BE2C (cell line): ENCODE measurements at regions not wholly inside any gene's neighbourhood (a gene's known extent, or its start where the extent isn't known, plus 50 kb on each side); places are given as distances from the start of the nearest gene placed in this dataset.
"Not testable (repeated sequence)": the region's sequence is repeated elsewhere in the genome, so short reads cannot be mapped to it uniquely, and the experiment has no call there.

Experiments used
- DNase-seq: peaks from one replicate; pipeline ENCODE4 v3.0.0-alpha.2; 2020
- H3K27me3 ChIP-seq: fragments of 250-450 bp; sonication (Bioruptor Pico); 2 replicates; pipeline ENCODE4 v1.5.1; 2020; ENCODE audit warnings: mild to moderate bottlenecking
- H3K36me3 ChIP-seq: fragments of 250-450 bp; sonication (Bioruptor Pico); 2 replicates; pipeline ENCODE4 v1.5.1; 2020; ENCODE audit warnings: mild to moderate bottlenecking
- H3K4me1 ChIP-seq: fragments of 250-450 bp; sonication (Bioruptor Pico); 2 replicates; pipeline ENCODE4 v1.5.1; 2020
- H3K4me3 ChIP-seq: 2 replicates; pipeline ENCODE4 v1.5.1; 2011; ENCODE audit warnings: low read depth, low read length
- H3K9me3 ChIP-seq: fragments of 250-450 bp; sonication (Bioruptor Pico); 2 replicates; pipeline ENCODE4 v1.5.1; 2020
- CTCF ChIP-seq: IDR thresholded peaks from 2 replicates; pipeline ENCODE4 v1.5.1; 2012; ENCODE audit warnings: mild to moderate bottlenecking, low read depth, low read length

DNA sequence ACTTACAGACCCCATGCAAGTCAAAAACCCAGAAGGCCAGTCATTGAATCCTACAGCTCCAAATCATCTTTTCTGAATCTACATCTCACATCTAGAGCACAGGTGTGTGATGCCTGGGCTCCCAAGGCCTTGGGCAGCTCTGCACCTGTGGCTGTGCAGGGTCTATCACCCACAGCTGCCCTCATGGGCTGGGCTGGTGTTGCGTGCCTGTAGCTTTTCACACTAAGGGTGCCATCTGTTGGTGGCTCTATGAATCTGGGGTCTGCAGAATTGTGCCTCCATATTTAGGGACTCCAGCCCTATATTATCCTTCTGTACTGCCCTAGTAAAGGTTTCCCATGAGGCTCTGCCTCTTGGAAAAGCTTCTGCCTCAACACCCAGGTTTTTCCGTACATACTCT, 407.6 kb downstream of the TUBA3C start:
- H3K4me1 ChIP-seq, H3K9me3 ChIP-seq, H3K36me3 ChIP-seq, H3K27me3 ChIP-seq, DNase-seq, H3K4me3 ChIP-seq: not testable (repeated sequence)

DNA sequence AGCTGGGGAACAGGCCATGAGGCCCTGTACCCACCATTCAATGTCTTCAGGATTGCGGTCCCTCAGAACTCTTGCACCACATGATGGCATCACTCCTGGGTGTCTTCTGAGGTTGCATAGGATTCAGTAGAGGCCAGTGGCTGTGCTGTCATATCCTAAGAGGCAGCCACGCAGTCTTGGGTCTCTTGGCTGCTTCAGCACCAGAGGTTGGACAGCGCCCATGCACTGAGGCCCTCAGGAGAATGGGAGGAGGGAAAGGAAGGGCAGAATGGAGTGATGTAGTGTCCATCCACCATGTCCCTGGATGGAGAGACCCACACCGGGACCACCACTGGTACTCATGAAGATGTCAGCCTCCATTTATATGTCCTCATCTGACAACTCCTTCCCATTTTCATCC, 439.9 kb downstream of the TUBA3C start:
- not testable (repeated sequence) for DNase-seq, H3K9me3 ChIP-seq, H3K27me3 ChIP-seq, H3K4me1 ChIP-seq, H3K4me3 ChIP-seq, H3K36me3 ChIP-seq

- Histone ChIP-seq H3K36me3 (no peaks in the 10 kb centered on the region), H3K4me1 (no peaks in the 10 kb centered on the region), H3K9me3 (no peaks in the 10 kb centered on the region), H3K27me3 (no peaks in the 10 kb centered on the region), H3K4me3 (no peak overlapping the region)
- no peak for TF ChIP-seq CTCF
- DNase-seq: no peak
Measured at GRCh38 chr13:18739310-18739709, 442.3 kb downstream of the TUBA3C start.

DNA sequence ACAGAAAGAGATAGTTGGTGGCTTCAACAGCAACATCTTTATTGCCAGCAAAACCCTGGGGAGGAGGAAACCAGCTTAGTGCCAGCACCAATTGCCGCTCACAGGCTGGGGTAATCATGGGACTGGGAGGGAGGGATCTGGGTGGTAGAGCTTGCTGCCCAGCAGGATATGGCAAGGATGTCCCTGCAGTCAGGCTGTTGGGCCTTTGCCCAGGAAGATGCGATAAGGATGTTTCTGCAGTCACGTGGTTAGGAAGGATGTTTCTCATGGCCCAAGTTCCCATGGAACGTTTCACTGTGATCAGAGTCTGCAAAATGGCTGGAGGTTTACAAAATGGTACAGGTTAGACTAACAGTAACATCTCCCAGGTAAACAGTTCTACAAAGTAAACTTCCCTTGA, 443.5 kb downstream of the TUBA3C start:
- H3K9me3 ChIP-seq: not testable (repeated sequence)

DNA sequence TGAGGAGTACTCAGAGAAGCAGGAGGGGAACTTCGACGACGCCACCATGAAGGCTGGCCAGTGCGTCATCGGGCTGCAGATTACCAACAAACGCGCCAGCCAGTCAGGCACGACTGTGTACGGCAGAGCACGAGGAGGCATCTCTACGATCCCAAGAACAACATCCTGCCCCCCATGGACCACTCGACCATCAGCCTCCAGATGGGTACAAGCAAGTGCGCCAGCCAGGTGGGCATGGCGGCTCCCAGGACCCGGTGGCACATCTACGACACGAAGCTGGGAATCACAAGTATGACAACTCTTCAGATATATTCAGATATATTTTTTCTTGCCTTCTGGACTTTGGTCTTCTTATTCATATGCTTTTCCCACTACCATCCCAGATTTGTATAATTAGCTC, 454.5 kb downstream of the TUBA3C start:
- not testable (repeated sequence) for H3K9me3 ChIP-seq, H3K4me3 ChIP-seq, H3K36me3 ChIP-seq, DNase-seq, H3K4me1 ChIP-seq, H3K27me3 ChIP-seq

More for the DNA sequence above, 443.5 kb downstream of the TUBA3C start:
- H3K36me3 ChIP-seq, H3K27me3 ChIP-seq, H3K4me1 ChIP-seq, DNase-seq, H3K4me3 ChIP-seq: not testable (repeated sequence)

DNA sequence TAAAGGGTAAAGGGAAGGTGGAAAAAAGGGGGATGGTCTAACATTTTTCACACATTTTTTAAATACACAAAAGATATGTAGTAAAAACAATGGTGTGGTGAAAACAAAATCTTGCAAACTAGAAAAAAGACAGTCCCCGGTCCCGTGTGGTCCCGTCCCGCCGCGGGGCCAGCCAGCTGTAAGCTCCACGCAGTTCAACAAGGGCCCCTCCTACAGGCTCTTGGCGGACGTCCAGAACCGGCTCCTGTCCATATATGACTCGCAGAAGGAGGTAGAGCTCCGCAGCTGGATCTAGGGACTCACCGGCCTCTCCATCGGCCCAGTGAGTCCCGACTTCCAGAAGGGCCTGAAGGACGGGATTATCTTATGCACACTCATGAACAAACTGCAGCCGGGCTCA, 455.1 kb downstream of the TUBA3C start:
- H3K27me3 ChIP-seq, H3K4me3 ChIP-seq, DNase-seq, H3K4me1 ChIP-seq, H3K9me3 ChIP-seq, H3K36me3 ChIP-seq: not testable (repeated sequence)

GRCh38 chr13:18725242-18725822, 456.3 kb downstream of the TUBA3C start:
- not testable (repeated sequence) for H3K27me3 ChIP-seq, H3K36me3 ChIP-seq, DNase-seq, H3K4me3 ChIP-seq, H3K4me1 ChIP-seq, H3K9me3 ChIP-seq

GRCh38 chr13:18714889-18715288, 466.7 kb downstream of the TUBA3C start:
- no peak for TF ChIP-seq CTCF
- H3K9me3 ChIP-seq: no peaks in the 10 kb centered on the region
- no peaks in the 10 kb centered on the region for H3K36me3 ChIP-seq

GRCh38 chr13:18710673-18711072, 471.0 kb downstream of the TUBA3C start:
- DNase-seq, H3K27me3 ChIP-seq, H3K4me1 ChIP-seq, H3K36me3 ChIP-seq, H3K9me3 ChIP-seq, H3K4me3 ChIP-seq: not testable (repeated sequence)

More at GRCh38 chr13:18714889-18715288, 466.7 kb downstream of the TUBA3C start:
- Histone ChIP-seq H3K4me1 (no peaks in the 10 kb centered on the region), H3K4me3 (no peak overlapping the region), H3K27me3 (no peaks in the 10 kb centered on the region)
- DNase-seq: no peak

DNA sequence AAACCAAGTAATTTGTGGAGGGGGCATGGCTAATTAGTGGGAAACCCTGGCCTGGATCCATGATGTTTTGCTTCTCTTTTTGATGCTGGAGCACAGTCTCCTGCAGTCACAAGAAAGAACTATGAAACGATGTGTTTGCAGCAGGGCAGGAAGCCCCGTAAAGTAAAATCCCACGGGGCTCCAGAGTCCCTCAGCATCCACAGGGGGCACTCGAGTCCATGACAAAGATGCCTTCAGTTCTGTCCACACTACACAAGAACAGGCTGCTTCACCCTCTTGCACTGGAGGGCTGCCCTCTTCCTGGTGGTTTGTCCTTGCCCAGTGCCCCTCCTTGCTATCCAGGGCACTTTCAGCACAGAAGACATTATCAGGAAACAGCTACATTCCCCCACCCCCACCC, 475.1 kb downstream of the TUBA3C start:
- not testable (repeated sequence) for DNase-seq, H3K4me1 ChIP-seq, H3K4me3 ChIP-seq

DNA sequence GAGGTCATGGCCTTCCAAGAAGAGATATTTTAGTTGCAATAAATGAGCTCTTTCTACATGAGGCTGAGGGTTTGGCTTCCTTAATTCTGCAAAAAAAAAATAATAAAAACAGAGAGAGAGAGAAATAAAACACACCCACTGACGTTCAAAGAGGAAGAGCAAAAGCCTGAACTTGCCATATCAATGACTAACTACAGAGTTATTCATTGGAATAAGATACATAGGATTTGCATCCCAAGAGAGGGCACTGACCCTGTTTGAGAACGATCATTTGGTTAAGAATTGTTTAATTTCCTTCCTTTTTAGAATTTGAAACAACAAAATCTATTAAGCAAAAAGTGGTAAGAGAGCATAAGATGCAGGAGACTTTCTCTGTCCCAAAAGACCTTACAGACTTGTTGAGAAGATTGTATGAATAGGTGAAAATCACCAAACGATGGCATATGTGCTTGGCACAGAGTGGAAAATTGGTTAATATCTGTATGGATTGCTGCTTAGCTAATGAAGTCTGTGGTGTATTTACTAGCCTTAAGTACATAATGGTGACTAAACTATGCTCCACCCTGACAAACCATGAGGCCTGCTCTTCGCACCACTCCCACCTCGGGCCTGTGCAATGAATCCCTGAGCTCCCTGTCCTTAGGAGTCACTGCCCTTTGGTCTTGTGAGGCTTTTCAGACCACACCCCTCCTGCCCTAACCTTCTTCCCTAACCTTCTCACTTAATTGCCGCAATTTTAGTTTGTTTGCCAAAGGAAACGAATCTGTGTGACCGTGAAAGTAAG, 479.0 kb downstream of the TUBA3C start:
- H3K9me3 ChIP-seq, H3K36me3 ChIP-seq, H3K27me3 ChIP-seq, H3K4me1 ChIP-seq, H3K4me3 ChIP-seq, DNase-seq: not testable (repeated sequence)

More for the DNA sequence above, 475.1 kb downstream of the TUBA3C start:
- H3K9me3 ChIP-seq, H3K27me3 ChIP-seq, H3K36me3 ChIP-seq: not testable (repeated sequence)

- not testable (repeated sequence) for H3K36me3 ChIP-seq, DNase-seq, H3K4me1 ChIP-seq, H3K9me3 ChIP-seq, H3K27me3 ChIP-seq, H3K4me3 ChIP-seq
Measured at GRCh38 chr13:18698332-18698731, 483.3 kb downstream of the TUBA3C start.

- DNase-seq, H3K9me3 ChIP-seq, H3K4me3 ChIP-seq, H3K4me1 ChIP-seq, H3K27me3 ChIP-seq, H3K36me3 ChIP-seq: not testable (repeated sequence)
Measured at GRCh38 chr13:18697851-18698250, 483.8 kb downstream of the TUBA3C start.

DNA sequence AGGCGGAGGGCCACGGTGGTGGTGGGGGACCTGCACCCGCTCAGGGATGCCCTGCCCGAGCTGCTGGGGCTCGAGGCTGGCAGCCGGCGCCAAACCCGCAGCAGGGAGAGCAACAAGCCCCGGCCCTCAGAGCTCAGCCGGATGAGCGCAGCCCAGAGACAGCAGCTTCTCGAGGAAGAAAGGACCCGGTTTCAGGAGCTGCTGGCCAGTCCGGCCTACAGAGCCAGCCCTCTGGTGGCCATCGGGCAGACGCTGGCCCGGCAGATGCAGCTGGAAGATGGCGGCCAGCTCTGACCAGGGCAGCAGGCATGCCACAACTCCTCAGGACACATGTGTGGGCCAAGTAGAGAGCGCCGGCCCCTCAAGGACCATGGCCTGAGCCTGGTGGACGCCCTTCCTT, 484.4 kb downstream of the TUBA3C start:
- not testable (repeated sequence) for H3K4me1 ChIP-seq

More for the DNA sequence above, 484.4 kb downstream of the TUBA3C start:
- H3K36me3 ChIP-seq, H3K27me3 ChIP-seq, DNase-seq, H3K4me3 ChIP-seq, H3K9me3 ChIP-seq: not testable (repeated sequence)
